ENCODE measurements at regions not wholly inside any gene's neighbourhood (a gene's known extent, or its start where the extent isn't known, plus 50 kb on each side); places are given as distances from the start of the nearest gene placed in this dataset.
A peak's percentile ranks its signal among the peaks of the same experiment; 100 is the strongest.

DNA sequence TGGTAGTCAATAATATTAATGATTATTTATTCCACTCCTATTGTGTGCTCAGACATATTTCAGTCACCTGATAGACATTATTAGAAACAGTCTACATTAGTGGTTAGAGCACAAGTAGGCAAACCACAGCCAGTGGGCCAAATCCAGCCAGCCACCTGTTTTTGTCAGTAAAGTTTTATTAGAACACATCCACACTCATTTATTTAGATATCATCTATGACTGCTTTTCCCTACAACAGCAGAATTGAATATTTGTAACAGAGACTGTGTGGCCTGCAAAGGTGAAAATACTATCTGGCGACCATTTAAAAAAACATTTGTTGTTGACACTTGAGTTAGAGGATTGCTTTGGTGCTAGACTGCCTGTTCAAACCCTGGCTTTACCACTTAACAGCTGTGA, 220.0 kb upstream of the ZFP64 start:
- intact Hi-C loops (cut with DNase I): no loop called here
- no peak overlapping the region for H3K27ac ChIP-seq
- no peak overlapping the region for H3K4me3 ChIP-seq
- WGBS, 2 donors: 76 to 90% methylated on average over 1 of the region's 1 CpG
- no peaks in the 10 kb centered on the region for H3K36me3 ChIP-seq
- H3K27me3 ChIP-seq: no peaks in the 10 kb centered on the region
- DNase-seq: no peak
- TF ChIP-seq POLR2AphosphoS5 (IDR thresholded peaks at IDR 0.05) (no peak), EP300 (IDR thresholded peaks at IDR 0.05) (no peak), POLR2A (IDR thresholded peaks at IDR 0.05) (no peak)
- TF ChIP-seq, protein P1, sequence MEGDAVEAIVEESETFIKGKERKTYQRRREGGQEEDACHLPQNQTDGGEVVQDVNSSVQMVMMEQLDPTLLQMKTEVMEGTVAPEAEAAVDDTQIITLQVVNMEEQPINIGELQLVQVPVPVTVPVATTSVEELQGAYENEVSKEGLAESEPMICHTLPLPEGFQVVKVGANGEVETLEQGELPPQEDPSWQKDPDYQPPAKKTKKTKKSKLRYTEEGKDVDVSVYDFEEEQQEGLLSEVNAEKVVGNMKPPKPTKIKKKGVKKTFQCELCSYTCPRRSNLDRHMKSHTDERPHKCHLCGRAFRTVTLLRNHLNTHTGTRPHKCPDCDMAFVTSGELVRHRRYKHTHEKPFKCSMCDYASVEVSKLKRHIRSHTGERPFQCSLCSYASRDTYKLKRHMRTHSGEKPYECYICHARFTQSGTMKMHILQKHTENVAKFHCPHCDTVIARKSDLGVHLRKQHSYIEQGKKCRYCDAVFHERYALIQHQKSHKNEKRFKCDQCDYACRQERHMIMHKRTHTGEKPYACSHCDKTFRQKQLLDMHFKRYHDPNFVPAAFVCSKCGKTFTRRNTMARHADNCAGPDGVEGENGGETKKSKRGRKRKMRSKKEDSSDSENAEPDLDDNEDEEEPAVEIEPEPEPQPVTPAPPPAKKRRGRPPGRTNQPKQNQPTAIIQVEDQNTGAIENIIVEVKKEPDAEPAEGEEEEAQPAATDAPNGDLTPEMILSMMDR (IDR thresholded peaks at IDR 0.05): no peak
- H3K4me1 ChIP-seq: peaks cover 0 to 4% (median 0%) of the 10 kb centered on the region in 4 donors
- no peaks in the 10 kb centered on the region for H3K9me3 ChIP-seq

- peak overlapping the region in 1 of 4 donors; percentile 23 for H3K27ac ChIP-seq
- intact Hi-C loops (cut with DNase I): no loop called here
- H3K27me3 ChIP-seq: no peaks in the 10 kb centered on the region
- DNase-seq: no peak
- 45 to 58% methylated on average over 11 of the region's 11 CpGs for WGBS, 2 donors
- H3K9me3 ChIP-seq: no peaks in the 10 kb centered on the region
- H3K4me3 ChIP-seq: no peak overlapping the region
- no peaks in the 10 kb centered on the region for H3K36me3 ChIP-seq
- H3K4me1 ChIP-seq: peaks cover 0 to 4% (median 0%) of the 10 kb centered on the region in 4 donors
- TF ChIP-seq POLR2A (IDR thresholded peaks at IDR 0.05): no peak
- no peak for TF ChIP-seq EP300 (IDR thresholded peaks at IDR 0.05)
- no peak for TF ChIP-seq POLR2AphosphoS5 (IDR thresholded peaks at IDR 0.05)
- TF ChIP-seq, protein P1 (IDR thresholded peaks at IDR 0.05): no peak
Measured at GRCh38 chr20:52410731-52411234, 219.2 kb upstream of the ZFP64 start.

DNA sequence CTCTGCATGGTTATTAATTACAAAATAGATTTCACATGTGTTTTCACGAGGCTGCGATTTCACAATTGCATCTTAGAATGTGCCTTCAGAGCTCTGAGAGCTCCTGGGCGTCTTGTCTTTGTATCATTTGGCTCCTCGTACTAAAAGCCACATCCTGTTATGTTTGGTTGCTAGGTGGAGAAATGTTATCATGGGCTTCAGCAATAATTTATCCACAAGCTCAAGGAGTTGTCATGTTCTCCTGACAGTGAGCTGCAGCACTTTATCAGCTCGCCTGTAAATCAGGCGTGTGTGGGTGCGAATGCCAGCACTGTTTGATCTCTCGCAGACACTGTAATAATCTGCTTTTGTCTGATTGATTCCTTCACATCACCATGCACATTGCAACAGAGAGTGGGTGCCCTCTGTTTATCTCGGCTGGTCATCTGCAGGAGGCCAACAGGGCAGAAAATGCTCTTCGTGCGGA, 218.6 kb upstream of the ZFP64 start:
- intact Hi-C loops (cut with DNase I): no loop called here
- Histone ChIP-seq H3K4me1 (peaks cover 0 to 4% (median 0%) of the 10 kb centered on the region in 4 donors), H3K36me3 (no peaks in the 10 kb centered on the region), H3K27me3 (no peaks in the 10 kb centered on the region), H3K27ac (peak overlapping the region in 1 of 4 donors; percentile 23), H3K9me3 (no peaks in the 10 kb centered on the region), H3K4me3 (no peak overlapping the region)
- TF ChIP-seq EP300 (IDR thresholded peaks at IDR 0.05) (no peak), POLR2AphosphoS5 (IDR thresholded peaks at IDR 0.05) (no peak), POLR2A (IDR thresholded peaks at IDR 0.05) (no peak)
- TF ChIP-seq, protein P1 (IDR thresholded peaks at IDR 0.05): no peak
- 28 to 46% methylated on average over 11 of the region's 11 CpGs for WGBS, 2 donors
- DNase-seq: no peak

DNA sequence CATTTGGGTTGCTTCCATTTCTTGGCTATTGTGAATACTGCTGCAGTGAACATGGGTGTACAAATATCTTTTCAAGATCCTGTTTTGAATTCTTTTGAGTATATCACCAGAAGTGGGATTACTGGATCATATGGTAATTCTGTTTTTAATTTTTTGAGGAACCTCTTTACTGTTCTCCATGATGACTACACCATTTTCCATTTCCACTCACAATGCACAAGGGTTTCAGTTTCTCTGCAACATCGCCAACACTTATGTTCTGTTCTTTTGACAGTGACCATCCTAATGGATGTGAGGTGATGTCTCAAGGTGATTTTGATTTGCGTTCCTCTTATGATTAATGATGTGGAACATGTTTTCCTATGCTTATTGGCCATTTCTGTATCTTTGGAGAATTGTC, 214.4 kb upstream of the ZFP64 start:
- Histone ChIP-seq H3K36me3 (no peaks in the 10 kb centered on the region), H3K4me3 (no peak overlapping the region), H3K9me3 (no peaks in the 10 kb centered on the region), H3K27ac (no peak overlapping the region), H3K27me3 (no peaks in the 10 kb centered on the region), H3K4me1 (peaks cover 0 to 4% (median 0%) of the 10 kb centered on the region in 4 donors)
- TF ChIP-seq EP300 (IDR thresholded peaks at IDR 0.05) (no peak), POLR2A (IDR thresholded peaks at IDR 0.05) (no peak), POLR2AphosphoS5 (IDR thresholded peaks at IDR 0.05) (no peak)
- TF ChIP-seq, protein P1 (IDR thresholded peaks at IDR 0.05): no peak
- intact Hi-C loops (cut with DNase I): no loop called here
- WGBS, 2 donors: 90 to 94% methylated on average over 2 of the region's 2 CpGs
- DNase-seq: no peak

GRCh38 chr20:52405417-52405816, 213.8 kb upstream of the ZFP64 start:
- WGBS, 2 donors: 60 to 77% methylated on average over 1 of the region's 1 CpG
- Histone ChIP-seq H3K9me3 (no peaks in the 10 kb centered on the region), H3K27ac (no peak overlapping the region), H3K4me3 (no peak overlapping the region), H3K36me3 (no peaks in the 10 kb centered on the region), H3K27me3 (no peaks in the 10 kb centered on the region), H3K4me1 (peaks cover 0 to 4% (median 0%) of the 10 kb centered on the region in 4 donors)
- intact Hi-C loops (cut with DNase I): no loop called here
- DNase-seq: no peak
- TF ChIP-seq POLR2AphosphoS5 (IDR thresholded peaks at IDR 0.05) (no peak), POLR2A (IDR thresholded peaks at IDR 0.05) (no peak), EP300 (IDR thresholded peaks at IDR 0.05) (no peak)
- TF ChIP-seq, protein P1 (IDR thresholded peaks at IDR 0.05): no peak
